ENCODE measurements at regions not wholly inside any gene's neighbourhood (a gene's known extent, or its start where the extent isn't known, plus 50 kb on each side); places are given as distances from the start of the nearest gene placed in this dataset.

GRCh38 chrX:45596188-45596808 is 395.6 kb upstream of the DIPK2B start:
- no peaks in the 10 kb centered on the region for H3K79me2 ChIP-seq (ENCODE audit: insufficient read depth, low read length)
- no peak overlapping the region for H3K27ac ChIP-seq (ENCODE audit: low read length)
- H3K4me1 ChIP-seq (ENCODE audit: insufficient read depth, low read length): no peaks in the 10 kb centered on the region
- H3K36me3 ChIP-seq (ENCODE audit: insufficient read depth, low read length): no peaks in the 10 kb centered on the region
- no peaks in the 10 kb centered on the region for H3K9me3 ChIP-seq (ENCODE audit: insufficient read depth, low read length, severe bottlenecking)
- H4K20me1 ChIP-seq (ENCODE audit: insufficient read depth, low read length): no peaks in the 10 kb centered on the region
- H3K9ac ChIP-seq (ENCODE audit: low read depth, low read length): no peak overlapping the region
- DNase-seq (no peak), ATAC-seq (ENCODE audit: insufficient read depth, low read depth) (no peak)
- no peak overlapping the region for H3K4me2 ChIP-seq (ENCODE audit: insufficient read depth, low read length)
- H2AFZ ChIP-seq (ENCODE audit: low read depth, low read length): no peak overlapping the region
- H3K27me3 ChIP-seq (ENCODE audit: insufficient read depth, low read length, poor library complexity): no peaks in the 10 kb centered on the region
- TF ChIP-seq EZH2 (IDR thresholded peaks at IDR 0.05; ENCODE audit: borderline replicate concordance, low read depth, low read length, severe bottlenecking) (no peak), CTCF (IDR thresholded peaks at IDR 0.05; ENCODE audit: borderline replicate concordance, extremely low read depth, low read length, poor library complexity, severe bottlenecking) (no peak)
- no peak overlapping the region for H3K4me3 ChIP-seq (ENCODE audit: low read depth in 1 of 2, low read length in 2 of 2)

GRCh38 chrX:45592101-45592500 is 391.4 kb upstream of the DIPK2B start:
- TF ChIP-seq CTCF (IDR thresholded peaks at IDR 0.05; ENCODE audit: borderline replicate concordance, extremely low read depth, low read length, poor library complexity, severe bottlenecking): no peak

GRCh38 chrX:45591650-45592049 is 391.0 kb upstream of the DIPK2B start:
- no peak for ATAC-seq (ENCODE audit: insufficient read depth, low read depth)
- Histone ChIP-seq H3K9ac (ENCODE audit: low read depth, low read length) (no peak overlapping the region), H3K4me2 (ENCODE audit: insufficient read depth, low read length) (no peak overlapping the region), H3K79me2 (ENCODE audit: insufficient read depth, low read length) (no peaks in the 10 kb centered on the region), H3K4me1 (ENCODE audit: insufficient read depth, low read length) (no peaks in the 10 kb centered on the region), H3K27me3 (ENCODE audit: insufficient read depth, low read length, poor library complexity) (no peaks in the 10 kb centered on the region), H3K36me3 (ENCODE audit: insufficient read depth, low read length) (no peaks in the 10 kb centered on the region), H3K4me3 (ENCODE audit: low read depth in 1 of 2, low read length in 2 of 2) (no peak overlapping the region), H4K20me1 (ENCODE audit: insufficient read depth, low read length) (no peaks in the 10 kb centered on the region), H3K27ac (ENCODE audit: low read length) (no peak overlapping the region), H3K9me3 (ENCODE audit: insufficient read depth, low read length, severe bottlenecking) (no peaks in the 10 kb centered on the region), H2AFZ (ENCODE audit: low read depth, low read length) (no peak overlapping the region)
- TF ChIP-seq CTCF (IDR thresholded peaks at IDR 0.05; ENCODE audit: borderline replicate concordance, extremely low read depth, low read length, poor library complexity, severe bottlenecking) (no peak), EZH2 (IDR thresholded peaks at IDR 0.05; ENCODE audit: borderline replicate concordance, low read depth, low read length, severe bottlenecking) (no peak)
- DNase-seq: no peak

More at GRCh38 chrX:45592101-45592500, 391.4 kb upstream of the DIPK2B start:
- Histone ChIP-seq H3K4me3 (ENCODE audit: low read depth in 1 of 2, low read length in 2 of 2) (no peak overlapping the region), H3K79me2 (ENCODE audit: insufficient read depth, low read length) (no peaks in the 10 kb centered on the region), H3K27me3 (ENCODE audit: insufficient read depth, low read length, poor library complexity) (no peaks in the 10 kb centered on the region), H3K9me3 (ENCODE audit: insufficient read depth, low read length, severe bottlenecking) (no peaks in the 10 kb centered on the region), H4K20me1 (ENCODE audit: insufficient read depth, low read length) (no peaks in the 10 kb centered on the region), H2AFZ (ENCODE audit: low read depth, low read length) (no peak overlapping the region), H3K36me3 (ENCODE audit: insufficient read depth, low read length) (no peaks in the 10 kb centered on the region), H3K9ac (ENCODE audit: low read depth, low read length) (no peak overlapping the region), H3K4me2 (ENCODE audit: insufficient read depth, low read length) (no peak overlapping the region), H3K27ac (ENCODE audit: low read length) (no peak overlapping the region), H3K4me1 (ENCODE audit: insufficient read depth, low read length) (no peaks in the 10 kb centered on the region)
- DNase-seq: no peak
- ATAC-seq (ENCODE audit: insufficient read depth, low read depth): no peak

- DNase-seq: no peak
- H3K4me3 ChIP-seq (ENCODE audit: low read depth in 1 of 2, low read length in 2 of 2): no peak overlapping the region
- no peaks in the 10 kb centered on the region for H3K79me2 ChIP-seq (ENCODE audit: insufficient read depth, low read length)
- H3K9ac ChIP-seq (ENCODE audit: low read depth, low read length): no peak overlapping the region
- TF ChIP-seq CTCF (IDR thresholded peaks at IDR 0.05; ENCODE audit: borderline replicate concordance, extremely low read depth, low read length, poor library complexity, severe bottlenecking) (no peak), EZH2 (IDR thresholded peaks at IDR 0.05; ENCODE audit: borderline replicate concordance, low read depth, low read length, severe bottlenecking) (no peak)
- no peaks in the 10 kb centered on the region for H3K27me3 ChIP-seq (ENCODE audit: insufficient read depth, low read length, poor library complexity)
- ATAC-seq (ENCODE audit: insufficient read depth, low read depth): no peak
- H3K4me1 ChIP-seq (ENCODE audit: insufficient read depth, low read length): no peaks in the 10 kb centered on the region
- no peak overlapping the region for H3K27ac ChIP-seq (ENCODE audit: low read length)
- H4K20me1 ChIP-seq (ENCODE audit: insufficient read depth, low read length): no peaks in the 10 kb centered on the region
- H2AFZ ChIP-seq (ENCODE audit: low read depth, low read length): no peak overlapping the region
- peaks cover under 1% of the 10 kb centered on the region for H3K9me3 ChIP-seq (ENCODE audit: insufficient read depth, low read length, severe bottlenecking)
- H3K36me3 ChIP-seq (ENCODE audit: insufficient read depth, low read length): no peaks in the 10 kb centered on the region
- H3K4me2 ChIP-seq (ENCODE audit: insufficient read depth, low read length): no peak overlapping the region
These were observed 384.0 kb upstream of the DIPK2B start for GRCh38 chrX:45584717-45585116.
